ENCODE measurements at regions not wholly inside any gene's neighbourhood (a gene's known extent, or its start where the extent isn't known, plus 50 kb on each side); places are given as distances from the start of the nearest gene placed in this dataset.

- no peaks in the 10 kb centered on the region for H3K4me1 ChIP-seq
- intact Hi-C loops (cut with DNase I), result no loop called here
- no peaks in the 10 kb centered on the region for H3K36me3 ChIP-seq
- H3K27me3 ChIP-seq, result no peaks in the 10 kb centered on the region
- no peak for DNase-seq (ENCODE audit: extremely low spot score in 2 of 2)
- no peak overlapping the region for H3K27ac ChIP-seq
- no peak overlapping the region for H3K4me3 ChIP-seq
- no peaks in the 10 kb centered on the region for H3K9me3 ChIP-seq
- TF ChIP-seq CTCF (IDR thresholded peaks at IDR 0.05) (no peak), POLR2AphosphoS5 (IDR thresholded peaks at IDR 0.05; ENCODE audit: insufficient read depth in 1 of 2, low read depth in 1 of 2) (no peak), POLR2A (IDR thresholded peaks at IDR 0.05) (no peak)
These were observed 129.2 kb downstream of the ASB1 start for GRCh38 chr2:238555786-238556542.

GRCh38 chr2:238557431-238557830 lies 130.7 kb downstream of the ASB1 start:
- Histone ChIP-seq H3K36me3 (no peaks in the 10 kb centered on the region), H3K9me3 (no peaks in the 10 kb centered on the region), H3K27me3 (no peaks in the 10 kb centered on the region), H3K4me1 (no peaks in the 10 kb centered on the region), H3K27ac (no peak overlapping the region), H3K4me3 (no peak overlapping the region)
- no peak for TF ChIP-seq POLR2A (IDR thresholded peaks at IDR 0.05)
- no peak for TF ChIP-seq CTCF (IDR thresholded peaks at IDR 0.05)
- no peak for TF ChIP-seq POLR2AphosphoS5 (IDR thresholded peaks at IDR 0.05; ENCODE audit: insufficient read depth in 1 of 2, low read depth in 1 of 2)
- no peak for DNase-seq (ENCODE audit: extremely low spot score in 2 of 2)
- intact Hi-C loops (cut with DNase I), result no loop called here

- intact Hi-C loops (cut with DNase I), result no loop called here
- Histone ChIP-seq H3K4me3 (no peak overlapping the region), H3K9me3 (no peaks in the 10 kb centered on the region), H3K36me3 (no peaks in the 10 kb centered on the region), H3K4me1 (no peaks in the 10 kb centered on the region), H3K27ac (no peak overlapping the region), H3K27me3 (no peaks in the 10 kb centered on the region)
- no peak for DNase-seq (ENCODE audit: extremely low spot score in 2 of 2)
- no peak for TF ChIP-seq CTCF (IDR thresholded peaks at IDR 0.05)
- TF ChIP-seq POLR2A (IDR thresholded peaks at IDR 0.05), result no peak
- no peak for TF ChIP-seq POLR2AphosphoS5 (IDR thresholded peaks at IDR 0.05; ENCODE audit: insufficient read depth in 1 of 2, low read depth in 1 of 2)
These were observed 131.2 kb downstream of the ASB1 start for GRCh38 chr2:238557936-238558335.

- no peak for DNase-seq (ENCODE audit: extremely low spot score in 2 of 2)
- no peak overlapping the region for H3K4me3 ChIP-seq
- no peak overlapping the region for H3K27ac ChIP-seq
- TF ChIP-seq CTCF (IDR thresholded peaks at IDR 0.05), result no peak
- no peak for TF ChIP-seq POLR2AphosphoS5 (IDR thresholded peaks at IDR 0.05; ENCODE audit: insufficient read depth in 1 of 2, low read depth in 1 of 2)
- no peak for TF ChIP-seq POLR2A (IDR thresholded peaks at IDR 0.05)
- H3K9me3 ChIP-seq, result no peaks in the 10 kb centered on the region
- H3K4me1 ChIP-seq, result no peaks in the 10 kb centered on the region
- no peaks in the 10 kb centered on the region for H3K27me3 ChIP-seq
- intact Hi-C loops (cut with DNase I), result no loop called here
- no peaks in the 10 kb centered on the region for H3K36me3 ChIP-seq
These were observed 131.9 kb downstream of the ASB1 start for GRCh38 chr2:238558456-238559099.

GRCh38 chr2:238560234-238560633 lies 133.5 kb downstream of the ASB1 start:
- Histone ChIP-seq H3K27me3 (no peaks in the 10 kb centered on the region), H3K9me3 (no peaks in the 10 kb centered on the region), H3K4me1 (no peaks in the 10 kb centered on the region), H3K27ac (no peak overlapping the region), H3K4me3 (no peak overlapping the region), H3K36me3 (no peaks in the 10 kb centered on the region)
- intact Hi-C loops (cut with DNase I), result no loop called here
- TF ChIP-seq CTCF (IDR thresholded peaks at IDR 0.05), result no peak
- no peak for TF ChIP-seq POLR2A (IDR thresholded peaks at IDR 0.05)
- no peak for TF ChIP-seq POLR2AphosphoS5 (IDR thresholded peaks at IDR 0.05; ENCODE audit: insufficient read depth in 1 of 2, low read depth in 1 of 2)
- no peak for DNase-seq (ENCODE audit: extremely low spot score in 2 of 2)

Measured in vagina (tissue), 2 donors.